ENCODE measurements at regions not wholly inside any gene's neighbourhood (a gene's known extent, or its start where the extent isn't known, plus 50 kb on each side); places are given as distances from the start of the nearest gene placed in this dataset.
"Not testable (repeated sequence)": the region's sequence is repeated elsewhere in the genome, so short reads cannot be mapped to it uniquely, and the experiment has no call there.

GRCh38 chr7:112670193-112670592, 120.0 kb downstream of the TMEM168 start:
- Histone ChIP-seq H3K4me1 (no peaks in the 10 kb centered on the region), H3K27me3 (no peaks in the 10 kb centered on the region), H3K4me3 (no peak overlapping the region), H3K9me3 (no peaks in the 10 kb centered on the region), H3K27ac (no peak overlapping the region), H3K36me3 (no peaks in the 10 kb centered on the region)
- intact Hi-C loops (cut with DNase I; ENCODE audit: low total_unique reads) = no loop called here
- TF ChIP-seq POLR2A (IDR thresholded peaks at IDR 0.05) (no peak), CTCF (IDR thresholded peaks at IDR 0.05) (no peak)
- DNase-seq = no peak

- intact Hi-C loops (cut with DNase I; ENCODE audit: low total_unique reads) = no loop called here
- Histone ChIP-seq H3K4me3 (no peak overlapping the region), H3K27me3 (no peaks in the 10 kb centered on the region), H3K36me3 (no peaks in the 10 kb centered on the region), H3K27ac (no peak overlapping the region), H3K9me3 (no peaks in the 10 kb centered on the region), H3K4me1 (no peaks in the 10 kb centered on the region)
- no peak for TF ChIP-seq CTCF (IDR thresholded peaks at IDR 0.05)
- TF ChIP-seq POLR2A (IDR thresholded peaks at IDR 0.05) = no peak
- DNase-seq = no peak
Measured at GRCh38 chr7:112678626-112679025, 111.6 kb downstream of the TMEM168 start.

DNA sequence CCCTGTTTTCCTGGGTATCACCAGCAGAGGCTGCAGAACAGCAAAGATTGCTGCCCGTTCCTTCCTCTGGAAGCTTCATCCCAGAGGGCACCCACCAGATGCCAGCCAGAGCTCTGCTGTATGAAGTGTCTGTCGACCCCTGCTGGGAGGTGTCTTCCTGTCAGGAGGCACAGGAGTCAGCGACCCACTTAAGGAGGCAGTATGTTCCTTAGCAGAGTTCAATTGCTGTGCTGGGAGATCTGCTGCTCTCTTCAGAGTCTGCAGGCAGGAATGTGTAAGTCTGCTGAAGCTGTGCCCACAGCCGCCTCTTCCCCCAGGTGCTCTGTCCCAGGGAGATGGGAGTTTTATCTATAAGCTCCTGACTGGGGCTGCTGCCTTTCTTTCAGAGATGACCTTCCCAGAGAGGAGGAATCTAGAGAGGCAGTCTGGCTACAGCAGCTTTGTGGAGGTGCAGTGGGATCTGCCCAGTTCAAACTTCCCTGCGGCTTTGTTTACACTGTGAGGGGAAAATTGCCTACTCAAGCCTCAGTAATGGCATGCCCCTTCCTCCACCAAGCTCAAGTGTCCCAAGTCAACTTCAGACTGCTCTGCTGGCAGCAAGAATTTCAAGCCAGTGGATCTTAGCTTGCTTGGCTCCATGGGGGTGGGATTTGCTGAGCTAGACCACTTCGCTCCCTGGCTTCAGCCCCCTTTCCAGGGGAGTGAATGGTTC, 100.6 kb downstream of the TMEM168 start:
- H3K36me3 ChIP-seq; H3K4me3 ChIP-seq; H3K27ac ChIP-seq; H3K4me1 ChIP-seq; DNase-seq; intact Hi-C loops (cut with DNase I; ENCODE audit: low total_unique reads); H3K27me3 ChIP-seq; H3K9me3 ChIP-seq: not testable (repeated sequence)

DNA sequence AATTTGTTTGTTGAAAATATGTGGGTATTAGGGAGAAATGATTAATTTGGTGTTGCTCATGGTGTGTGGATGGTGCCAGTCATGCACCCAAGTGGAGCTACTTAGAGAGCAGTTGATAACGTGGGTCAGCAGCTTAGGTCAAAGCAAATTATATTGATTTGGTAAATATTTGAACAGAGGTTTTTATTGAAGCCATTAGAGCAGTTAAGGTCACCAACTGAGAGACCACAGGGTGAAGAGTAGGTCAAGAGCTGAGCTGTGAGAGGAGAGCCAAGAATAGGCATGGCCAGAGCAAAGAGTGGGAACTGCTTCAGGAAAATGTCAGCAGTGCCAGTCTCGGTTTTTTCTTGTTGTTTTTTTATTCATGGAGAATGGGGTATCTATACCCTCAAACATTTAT, 97.9 kb downstream of the TMEM168 start:
- no peaks in the 10 kb centered on the region for H3K27me3 ChIP-seq
- H3K4me3 ChIP-seq = no peak overlapping the region
- DNase-seq = no peak
- no peaks in the 10 kb centered on the region for H3K9me3 ChIP-seq
- H3K36me3 ChIP-seq = no peaks in the 10 kb centered on the region
- no peaks in the 10 kb centered on the region for H3K4me1 ChIP-seq
- no peak overlapping the region for H3K27ac ChIP-seq
- intact Hi-C loops (cut with DNase I; ENCODE audit: low total_unique reads) = no loop called here
- no peak for TF ChIP-seq POLR2A (IDR thresholded peaks at IDR 0.05)
- TF ChIP-seq CTCF (IDR thresholded peaks at IDR 0.05) = no peak

- intact Hi-C loops (cut with DNase I; ENCODE audit: low total_unique reads); H3K4me1 ChIP-seq; H3K27ac ChIP-seq; H3K36me3 ChIP-seq; H3K4me3 ChIP-seq; DNase-seq; H3K27me3 ChIP-seq; H3K9me3 ChIP-seq: not testable (repeated sequence)
Measured at GRCh38 chr7:112697211-112697610, 93.0 kb downstream of the TMEM168 start.

DNA sequence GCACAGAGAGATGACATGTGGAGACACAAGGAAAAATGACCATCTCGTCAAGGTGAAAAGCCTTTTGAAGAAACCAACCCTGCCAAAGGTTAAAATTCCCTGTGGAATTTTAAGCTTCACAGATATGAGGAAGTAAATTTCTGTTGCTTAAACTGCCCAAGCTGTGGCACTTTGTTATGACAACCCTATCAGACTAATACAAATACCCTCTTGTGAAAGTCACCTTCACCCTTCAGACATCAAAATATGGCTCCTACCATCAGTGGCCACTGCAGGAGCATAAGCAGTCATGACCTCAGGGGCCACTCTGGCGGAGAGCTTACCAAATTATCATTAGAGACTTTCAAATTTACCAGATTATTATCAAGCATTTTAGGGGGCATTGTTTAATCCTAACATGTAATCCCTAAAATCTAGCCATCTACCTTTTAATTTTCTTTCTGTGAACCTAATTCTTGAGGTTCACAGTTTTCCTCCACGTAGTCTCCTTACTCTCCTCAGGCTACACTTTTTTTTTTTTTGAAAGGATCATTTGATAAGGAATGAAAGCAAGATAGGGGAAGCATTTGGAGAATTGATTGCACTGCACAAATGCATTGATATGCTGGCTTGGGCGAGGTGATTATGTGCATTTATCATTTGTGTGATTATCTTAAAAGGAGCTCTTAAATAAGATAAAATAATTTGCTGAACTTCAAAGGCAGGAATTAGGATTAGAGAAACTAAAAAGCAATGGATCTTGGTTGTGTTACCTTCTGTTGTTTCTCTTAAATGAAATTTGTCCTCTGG, 90.3 kb downstream of the TMEM168 start:
- no peaks in the 10 kb centered on the region for H3K36me3 ChIP-seq
- TF ChIP-seq POLR2A (IDR thresholded peaks at IDR 0.05) (no peak), CTCF (IDR thresholded peaks at IDR 0.05) (no peak)
- intact Hi-C loops (cut with DNase I; ENCODE audit: low total_unique reads) = no loop called here

More for the DNA sequence above, 90.3 kb downstream of the TMEM168 start:
- Histone ChIP-seq H3K9me3 (no peaks in the 10 kb centered on the region), H3K27me3 (no peaks in the 10 kb centered on the region), H3K4me3 (no peak overlapping the region), H3K4me1 (no peaks in the 10 kb centered on the region), H3K27ac (no peak overlapping the region)
- DNase-seq = no peak

Measured in uterus (tissue), 3 donors.